A549 (cell line): ENCODE measurements at regions not wholly inside any gene's neighbourhood (a gene's known extent, or its start where the extent isn't known, plus 50 kb on each side); places are given as distances from the start of the nearest gene placed in this dataset.

Source experiments
- ATAC-seq, 2 experiments: fragments of 200-7000 bp in 1 of 2; fragments of >200 bp in 1 of 2; cut with Nextera tagmentation in 1 of 2; cut with Tn5 transposase in 1 of 2; 3 replicates each; pipeline versions ENCODE4 v1.8.0 to v1.9.1; 2018 to 2020; ENCODE audit warnings: mild to moderate bottlenecking in 1 of 2, moderate library complexity in 1 of 2
- CTCF ChIA-PET: fragments of 300-600 bp; sonication (Branson Sonifier 250); formaldehyde crosslinking; extraction: SDS; loops from one replicate; lab custom pipeline; 2021; ENCODE audit warnings: antibody characterized with exemption, inconsistent platforms; lab: Yijun Ruan, JAX
- POLR2A ChIA-PET: fragments of 350-600 bp; formaldehyde crosslinking; extraction: SDS; loops from one replicate; lab custom pipeline; 2021; ENCODE audit warnings: antibody characterized with exemption, inconsistent platforms; lab: Yijun Ruan, JAX
- DNase-seq, 2 experiments: peaks; one replicate each; pipeline versions ENCODE4 v3.0.0 to v3.0.0-alpha.2; 2011 to 2016; ENCODE audit warnings: low read depth in 1 of 2, low spot score in 1 of 2
- FAIRE-seq: peaks from 2 replicates; lab custom pipeline; 2011; peaks lifted over from hg19 to GRCh38; lab: Jason Lieb, UNC
- H3K27ac ChIP-seq, 2 experiments: fragments of >200 bp; sonication (Bioruptor Twin); formaldehyde crosslinking; 3 replicates each; pipeline ENCODE4 v1.5.1; 2016 to 2017
- H3K4me1 ChIP-seq: fragments of >200 bp; sonication (Bioruptor Twin); formaldehyde crosslinking; 3 replicates; pipeline ENCODE4 v1.6.1; 2016
- H3K4me2 ChIP-seq: fragments of >200 bp; sonication (Bioruptor Twin); formaldehyde crosslinking; 3 replicates; pipeline ENCODE4 v1.6.1; 2016
- H3K4me3 ChIP-seq: fragments of >200 bp; sonication (Bioruptor Twin); formaldehyde crosslinking; 3 replicates; pipeline ENCODE4 v1.5.1; 2016
- H3K9me3 ChIP-seq: fragments of >200 bp; sonication (Bioruptor Twin); formaldehyde crosslinking; 3 replicates; pipeline ENCODE4 v1.6.1; 2016
- BHLHE40 ChIP-seq: IDR thresholded peaks from 2 replicates; pipeline ENCODE4 v1.6.1; 2012; ENCODE audit warnings: low read depth, low read length, inconsistent platforms
- CBX8 ChIP-seq: fragments of 200-600 bp; sonication (generic); IDR thresholded peaks from 2 replicates; pipeline ENCODE4 v1.6.1; 2016
- CTCF ChIP-seq: fragments of >200 bp; sonication (Bioruptor Twin); formaldehyde crosslinking; IDR thresholded peaks from 3 replicates; pipeline ENCODE4 v1.5.1; 2016
- ELK1 ChIP-seq: fragments of 150-350 bp; IDR thresholded peaks from 2 replicates; pipeline ENCODE4 v1.6.1; 2014; ENCODE audit warnings: low read depth, mild to moderate bottlenecking, low read length
- FOSL2 ChIP-seq, 2 experiments: fragments of 450-650 bp in 1 of 2; fragments of >200 bp in 1 of 2; sonication (Bioruptor Twin) in 1 of 2; formaldehyde crosslinking; IDR thresholded peaks; 2 replicates each; pipeline versions ENCODE4 v1.5.0 to v1.6.1; 2016 to 2020; ENCODE audit warnings: mild to moderate bottlenecking in 1 of 2, moderate library complexity in 1 of 2
- GATA3 ChIP-seq: IDR thresholded peaks from 2 replicates; pipeline ENCODE4 v1.6.1; 2012; ENCODE audit warnings: borderline replicate concordance
- HEYL ChIP-seq: fragments of 250-450 bp; sonication (Bioruptor Pico); IDR thresholded peaks from 2 replicates; pipeline ENCODE4 v1.8.0; 2021; ENCODE audit warnings: mild to moderate bottlenecking, moderate library complexity
- HOXA7 ChIP-seq: fragments of 250-450 bp; sonication (Bioruptor Pico); IDR thresholded peaks from 2 replicates; pipeline ENCODE4 v1.5.0; 2020; ENCODE audit warnings: mild to moderate bottlenecking, moderate library complexity
- HOXB5 ChIP-seq: fragments of 250-450 bp; sonication (Bioruptor Pico); IDR thresholded peaks from 2 replicates; pipeline ENCODE4 v1.5.0; 2020; ENCODE audit warnings: mild to moderate bottlenecking, moderate library complexity
- KDM1A ChIP-seq: fragments of 200-600 bp; sonication (generic); IDR thresholded peaks from 2 replicates; pipeline ENCODE4 v1.6.1; 2016; ENCODE audit warnings: low read depth, mild to moderate bottlenecking
- KDM5A ChIP-seq: fragments of 200-600 bp; sonication (generic); IDR thresholded peaks from 2 replicates; pipeline ENCODE4 v1.6.1; 2016; ENCODE audit warnings: antibody characterized with exemption, mild to moderate bottlenecking
- MAX ChIP-seq: IDR thresholded peaks from 2 replicates; pipeline ENCODE4 v1.6.1; 2012
- NFE2L2 ChIP-seq: fragments of 150-350 bp; conservative IDR thresholded peaks from 2 replicates; pipeline ENCODE4 v1.6.1; 2014; ENCODE audit warnings: low read length
- PBX3 ChIP-seq: IDR thresholded peaks from 2 replicates; pipeline ENCODE4 v1.6.1; 2012
- PHF8 ChIP-seq: fragments of 200-600 bp; sonication (generic); IDR thresholded peaks from 2 replicates; pipeline ENCODE4 v1.6.1; 2016; ENCODE audit warnings: low read depth, mild to moderate bottlenecking, antibody characterized with exemption, moderate library complexity, borderline replicate concordance
- POLR2AphosphoS2 ChIP-seq: conservative IDR thresholded peaks from 2 replicates; pipeline ENCODE4 v1.6.1; 2012; ENCODE audit warnings: low read length, improper control_type of control experiment, inconsistent platforms
- RARB ChIP-seq: fragments of 250-450 bp; sonication (Bioruptor Pico); IDR thresholded peaks from 2 replicates; pipeline ENCODE4 v1.8.0; 2021; ENCODE audit warnings: mild to moderate bottlenecking, moderate library complexity
- RCOR1 ChIP-seq: fragments of 150-350 bp; IDR thresholded peaks from 2 replicates; pipeline ENCODE4 v1.6.1; 2014; ENCODE audit warnings: antibody characterized with exemption, low read length, low read depth
- REST ChIP-seq: fragments of 200-600 bp; sonication (generic); IDR thresholded peaks from 2 replicates; pipeline ENCODE4 v1.6.1; 2016; ENCODE audit warnings: antibody characterized with exemption, mild to moderate bottlenecking, moderate library complexity
- RFX5 ChIP-seq: fragments of 450-650 bp; IDR thresholded peaks from 2 replicates; pipeline ENCODE4 v1.7.1; 2014; ENCODE audit warnings: antibody characterized with exemption, mild to moderate bottlenecking, moderate library complexity
- TFCP2L1 ChIP-seq: fragments of 250-450 bp; sonication (Bioruptor Pico); IDR thresholded peaks from 2 replicates; pipeline ENCODE4 v1.5.0; 2021; ENCODE audit warnings: mild to moderate bottlenecking
- TP53 ChIP-seq: fragments of 250-450 bp; sonication (Bioruptor Pico); IDR thresholded peaks from 2 replicates; pipeline ENCODE4 v1.5.0; 2021; ENCODE audit warnings: mild to moderate bottlenecking, moderate library complexity
- ZNF302 ChIP-seq: fragments of 250-450 bp; sonication (Bioruptor Pico); IDR thresholded peaks from 2 replicates; pipeline ENCODE4 v1.9.0; 2021; ENCODE audit warnings: inconsistent platforms, mild to moderate bottlenecking, moderate library complexity
- ZSCAN20 ChIP-seq: fragments of 250-450 bp; sonication (Bioruptor Pico); IDR thresholded peaks from 2 replicates; pipeline ENCODE4 v1.8.0; 2022; ENCODE audit warnings: mild to moderate bottlenecking, moderate library complexity
- WGBS: methylation state at CpG from one replicate; pipeline ENCODE4 v1.1.6; 2017; ENCODE audit errors: missing lambda C conversion rate; 5-methylcytosine and 5-hydroxymethylcytosine counted together

GRCh38 chr3:193947596-193947995 lies 188.4 kb upstream of the HES1 start:
- H3K9me3 ChIP-seq, result no peaks in the 10 kb centered on the region
- no peaks in the 10 kb centered on the region for H3K4me1 ChIP-seq
- TF ChIP-seq PBX3, result no peak
- TF ChIP-seq FOSL2 (IDR thresholded peaks at IDR 0.05), result no peak
- TF ChIP-seq FOSL2 (CRISPR knock-in tag; IDR thresholded peaks at IDR 0.05), result no peak
- TF ChIP-seq TFCP2L1 (CRISPR knock-in tag), result no peak
- no peak for TF ChIP-seq RFX5
- TF ChIP-seq NFE2L2, result no peak
- TF ChIP-seq GATA3, result no peak
- TF ChIP-seq HEYL (CRISPR knock-in tag), result no peak
- no peak for TF ChIP-seq TP53
- TF ChIP-seq ELK1, result no peak
- no peak for TF ChIP-seq ZNF302
- TF ChIP-seq CTCF, result no peak
- TF ChIP-seq KDM1A, result no peak
- H3K4me3 ChIP-seq, result no peak overlapping the region
- DNase-seq (no peak), FAIRE-seq (no peak), ATAC-seq (no peak)
- no peak overlapping the region for H3K4me2 ChIP-seq
- CTCF ChIA-PET, result no interaction called here
- POLR2A ChIA-PET, result no interaction called here
- WGBS, result 89% methylated on average over 6 of the region's 6 CpGs
- H3K27ac ChIP-seq, result no peak overlapping the region

GRCh38 chr3:193948459-193948858 lies 187.5 kb upstream of the HES1 start:
- ATAC-seq (no peak), DNase-seq (no peak), FAIRE-seq (no peak)
- ChIA-PET CTCF (interaction anchor here (0.7 kb wide), 1 partner anchor 181 kb away, joined by 3 read pairs; no protein-coding TSS in a partner anchor), POLR2A (no interaction called here)
- H3K4me2 ChIP-seq, result no peak overlapping the region
- TF ChIP-seq NFE2L2 (no peak), PBX3 (no peak), RFX5 (no peak), RARB (CRISPR knock-in tag) (no peak), PHF8 (no peak)
- 48% methylated on average over 3 of the region's 3 CpGs for WGBS
- no peaks in the 10 kb centered on the region for H3K4me1 ChIP-seq
- no peak overlapping the region for H3K4me3 ChIP-seq
- no peaks in the 10 kb centered on the region for H3K9me3 ChIP-seq
- H3K27ac ChIP-seq, result no peak overlapping the region

- TF ChIP-seq ELK1 (no peak), CBX8 (no peak), BHLHE40 (no peak), RCOR1 (no peak), MAX (no peak), POLR2AphosphoS2 (no peak), KDM5A (no peak), HOXA7 (CRISPR knock-in tag) (no peak), ZSCAN20 (CRISPR knock-in tag) (no peak), HOXB5 (CRISPR knock-in tag) (no peak), REST (no peak)
- ChIA-PET CTCF (interaction anchor here (0.9 to 1.2 kb wide), 2 partner anchors 23 to 364 kb away, joined by 3 to 5 read pairs; no protein-coding TSS in a partner anchor), POLR2A (no interaction called here)
- H3K4me3 ChIP-seq, result no peak overlapping the region
- H3K4me1 ChIP-seq, result no peaks in the 10 kb centered on the region
- peaks cover 14% of the 10 kb centered on the region for H3K9me3 ChIP-seq
- ATAC-seq (no peak), DNase-seq (no peak), FAIRE-seq (no peak)
- 50% methylated on average over 1 of the region's 1 CpG for WGBS
- no peak overlapping the region for H3K4me2 ChIP-seq
- no peak overlapping the region for H3K27ac ChIP-seq
Observed at GRCh38 chr3:193951859-193952258, 184.1 kb upstream of the HES1 start.
